K562 (cell line): ENCODE measurements at regions not wholly inside any gene's neighbourhood (a gene's known extent, or its start where the extent isn't known, plus 50 kb on each side); places are given as distances from the start of the nearest gene placed in this dataset.
"Not testable (repeated sequence)": the region's sequence is repeated elsewhere in the genome, so short reads cannot be mapped to it uniquely, and the experiment has no call there.

Experiments used
- CC2D1A ChIP-seq: fragments of 450-650 bp; IDR thresholded peaks from 2 replicates; pipeline ENCODE4 v1.6.1; 2017; ENCODE audit warnings: mild to moderate bottlenecking
- REST ChIP-seq, 2 experiments: fragments of 450-650 bp; formaldehyde crosslinking in 1 of 2; IDR thresholded peaks; 2 replicates each; pipeline versions ENCODE4 v1.4.0 to v1.6.1; 2014 to 2020; ENCODE audit warnings: mild to moderate bottlenecking in 2 of 2, borderline replicate concordance in 1 of 2, low read depth in 1 of 2
- STAG1 ChIP-seq: sonication (generic); formaldehyde crosslinking; IDR thresholded peaks from 2 replicates; pipeline ENCODE4 v1.5.0; 2020; ENCODE audit warnings: missing genetic modification reagents, borderline replicate concordance

- TF ChIP-seq REST (IDR thresholded peaks at IDR 0.05; ENCODE audit: borderline replicate concordance) = peak; percentile 62
- TF ChIP-seq REST (CRISPR knock-in tag; IDR thresholded peaks at IDR 0.05; ENCODE audit: low read depth) = not testable (repeated sequence)
- peak; percentile 73; the same call in 1 of the 2 replicates for TF ChIP-seq STAG1 (CRISPR knock-in tag)
- 0 out of 2 replicates have a peak, but pooled peaks have one; percentile 35 for TF ChIP-seq CC2D1A
- TF ChIP-seq, all 486 proteins: peak for 8; not testable (repeated sequence) for 478
Measured at GRCh38 chr9:34760196-34761040, 50.5 kb upstream of the CCL21 start (continued).
